Osteocyte (in vitro differentiated cells): ENCODE measurements at regions not wholly inside any gene's neighbourhood (a gene's known extent, or its start where the extent isn't known, plus 50 kb on each side); places are given as distances from the start of the nearest gene placed in this dataset.

Experiments used
- DNase-seq: peaks from one replicate; pipeline ENCODE4 v3.0.0; 2021; ENCODE audit warnings: mixed read lengths; ENCODE audit not compliant: unreplicated experiment; ENCODE audit errors: extremely low spot score
- H3K27ac Mint-ChIP-seq: one replicate; pipeline ENCODE4 v1.8.0; 2021; ENCODE audit warnings: mild to moderate bottlenecking, mixed read lengths; ENCODE audit not compliant: unreplicated experiment
- H3K27me3 Mint-ChIP-seq: one replicate; pipeline ENCODE4 v1.8.0; 2021; ENCODE audit warnings: mixed read lengths; ENCODE audit not compliant: unreplicated experiment
- H3K36me3 Mint-ChIP-seq: one replicate; pipeline ENCODE4 v1.8.0; 2021; ENCODE audit warnings: mixed read lengths; ENCODE audit not compliant: unreplicated experiment
- H3K4me1 Mint-ChIP-seq: one replicate; pipeline ENCODE4 v1.8.0; 2021; ENCODE audit warnings: mixed read lengths; ENCODE audit not compliant: unreplicated experiment
- H3K4me3 Mint-ChIP-seq: one replicate; pipeline ENCODE4 v1.8.0; 2021; ENCODE audit warnings: mild to moderate bottlenecking, moderate library complexity, mixed read lengths; ENCODE audit not compliant: unreplicated experiment
- H3K9me3 Mint-ChIP-seq: one replicate; pipeline ENCODE4 v1.8.0; 2021; ENCODE audit warnings: mixed read lengths; ENCODE audit not compliant: unreplicated experiment
- TF ChIP-seq, protein P1 (sequence below): fragments of 200-600 bp; sonication (generic); IDR thresholded peaks from 2 replicates; pipeline ENCODE4 v1.5.0; 2021; ENCODE audit warnings: antibody characterized with exemption, mild to moderate bottlenecking, moderate library complexity

DNA sequence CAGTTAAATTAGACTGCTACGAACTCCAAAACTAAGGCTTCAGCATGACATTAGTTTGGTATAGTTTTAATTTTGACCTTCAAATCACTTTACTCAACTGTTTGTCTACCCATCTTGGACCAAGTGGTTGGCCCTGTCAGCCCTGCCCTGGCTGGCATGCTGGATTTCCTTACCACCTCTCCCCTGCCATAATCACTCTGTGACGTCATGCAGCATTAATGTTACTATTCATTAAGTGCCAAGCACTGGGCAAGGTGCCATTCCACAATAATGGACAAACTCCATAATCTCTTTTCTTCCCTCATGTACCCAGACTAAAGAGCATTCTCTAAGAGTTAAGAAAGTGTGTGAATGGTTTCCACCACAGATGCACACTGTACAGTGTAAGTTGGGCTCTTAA, 277.0 kb upstream of the INTU start:
- DNase-seq, result no peak
- H3K27ac Mint-ChIP-seq, result no peak overlapping the region
- TF ChIP-seq, protein P1, sequence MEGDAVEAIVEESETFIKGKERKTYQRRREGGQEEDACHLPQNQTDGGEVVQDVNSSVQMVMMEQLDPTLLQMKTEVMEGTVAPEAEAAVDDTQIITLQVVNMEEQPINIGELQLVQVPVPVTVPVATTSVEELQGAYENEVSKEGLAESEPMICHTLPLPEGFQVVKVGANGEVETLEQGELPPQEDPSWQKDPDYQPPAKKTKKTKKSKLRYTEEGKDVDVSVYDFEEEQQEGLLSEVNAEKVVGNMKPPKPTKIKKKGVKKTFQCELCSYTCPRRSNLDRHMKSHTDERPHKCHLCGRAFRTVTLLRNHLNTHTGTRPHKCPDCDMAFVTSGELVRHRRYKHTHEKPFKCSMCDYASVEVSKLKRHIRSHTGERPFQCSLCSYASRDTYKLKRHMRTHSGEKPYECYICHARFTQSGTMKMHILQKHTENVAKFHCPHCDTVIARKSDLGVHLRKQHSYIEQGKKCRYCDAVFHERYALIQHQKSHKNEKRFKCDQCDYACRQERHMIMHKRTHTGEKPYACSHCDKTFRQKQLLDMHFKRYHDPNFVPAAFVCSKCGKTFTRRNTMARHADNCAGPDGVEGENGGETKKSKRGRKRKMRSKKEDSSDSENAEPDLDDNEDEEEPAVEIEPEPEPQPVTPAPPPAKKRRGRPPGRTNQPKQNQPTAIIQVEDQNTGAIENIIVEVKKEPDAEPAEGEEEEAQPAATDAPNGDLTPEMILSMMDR, result no peak
- peaks cover 3% of the 10 kb centered on the region for H3K36me3 Mint-ChIP-seq
- peaks cover 8% of the 10 kb centered on the region for H3K27me3 Mint-ChIP-seq
- peaks cover 7% of the 10 kb centered on the region for H3K4me1 Mint-ChIP-seq
- H3K9me3 Mint-ChIP-seq, result peaks cover 4% of the 10 kb centered on the region
- no peak overlapping the region for H3K4me3 Mint-ChIP-seq

DNA sequence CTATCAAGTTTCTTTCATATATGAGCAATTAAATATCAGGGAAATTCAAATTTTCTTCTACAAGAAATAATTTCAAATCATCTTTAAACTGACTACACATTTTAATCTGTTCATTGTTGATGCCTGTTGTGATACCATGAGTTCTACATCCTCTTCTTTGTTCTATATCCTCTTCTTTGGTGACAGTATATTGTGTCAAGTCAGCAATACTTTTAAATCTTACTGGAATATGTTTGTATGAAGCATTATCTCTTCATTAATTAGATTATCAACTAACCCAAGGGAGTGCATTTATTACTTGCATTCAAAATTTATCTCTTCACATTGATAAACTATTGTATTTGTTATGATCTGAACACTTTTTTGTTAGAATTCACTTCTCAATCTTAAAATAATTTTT, 275.0 kb upstream of the INTU start:
- H3K4me1 Mint-ChIP-seq, result peaks cover 7% of the 10 kb centered on the region
- no peak overlapping the region for H3K27ac Mint-ChIP-seq
- no peak for DNase-seq

DNA sequence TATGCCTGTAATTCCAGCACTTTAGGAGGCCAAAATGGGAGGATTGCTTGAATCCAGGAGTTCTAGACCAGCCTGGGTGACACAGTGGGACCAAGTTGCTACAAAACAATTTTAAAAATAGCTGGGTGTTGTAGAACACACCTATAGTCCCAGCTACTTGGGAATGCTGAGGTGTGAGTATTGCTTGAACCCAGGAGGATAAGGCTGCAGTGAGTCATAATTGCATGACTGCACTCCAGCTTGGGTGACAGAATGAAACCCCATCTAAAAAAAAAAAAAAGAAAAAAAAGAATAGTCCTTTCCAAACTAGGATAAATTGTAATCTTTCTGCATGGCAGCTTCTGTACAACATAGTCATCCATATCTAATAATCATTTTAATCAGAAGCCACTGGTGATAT, 270.1 kb upstream of the INTU start:
- DNase-seq, result no peak
- TF ChIP-seq, protein P1, result no peak
- Mint-ChIP-seq H3K4me1 (peaks cover 4% of the 10 kb centered on the region), H3K36me3 (peaks cover 3% of the 10 kb centered on the region), H3K27ac (no peak overlapping the region), H3K27me3 (peaks cover 2% of the 10 kb centered on the region), H3K4me3 (no peak overlapping the region), H3K9me3 (peaks cover 4% of the 10 kb centered on the region)

More for the DNA sequence above, 275.0 kb upstream of the INTU start:
- Mint-ChIP-seq H3K9me3 (peaks cover 4% of the 10 kb centered on the region), H3K4me3 (no peak overlapping the region), H3K27me3 (peaks cover 8% of the 10 kb centered on the region), H3K36me3 (peaks cover 3% of the 10 kb centered on the region)
- TF ChIP-seq, protein P1, result no peak

DNA sequence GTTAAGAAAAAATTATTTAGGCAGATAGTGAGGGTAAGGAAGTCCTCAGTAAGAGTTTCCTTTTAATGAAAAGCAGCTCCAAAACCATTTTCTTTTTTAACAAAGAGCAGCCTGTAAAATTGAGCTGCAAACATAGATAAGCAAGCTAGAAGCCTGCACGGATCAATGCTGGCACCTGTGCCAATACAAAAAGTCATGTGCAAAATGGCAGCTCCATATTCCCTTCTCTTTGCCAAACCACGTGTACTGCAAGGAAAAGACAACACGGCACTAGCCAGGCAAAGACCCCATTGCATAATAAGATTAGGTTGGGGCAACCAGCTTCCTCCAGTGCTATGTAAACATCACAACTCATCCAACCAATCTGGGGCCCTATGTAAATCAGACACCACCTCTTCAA, 268.4 kb upstream of the INTU start:
- Mint-ChIP-seq H3K27me3 (peaks cover 2% of the 10 kb centered on the region), H3K27ac (no peak overlapping the region), H3K4me3 (no peak overlapping the region), H3K4me1 (peaks cover 13% of the 10 kb centered on the region), H3K36me3 (no peaks in the 10 kb centered on the region), H3K9me3 (peaks cover 4% of the 10 kb centered on the region)
- TF ChIP-seq, protein P1, result no peak
- DNase-seq, result no peak

DNA sequence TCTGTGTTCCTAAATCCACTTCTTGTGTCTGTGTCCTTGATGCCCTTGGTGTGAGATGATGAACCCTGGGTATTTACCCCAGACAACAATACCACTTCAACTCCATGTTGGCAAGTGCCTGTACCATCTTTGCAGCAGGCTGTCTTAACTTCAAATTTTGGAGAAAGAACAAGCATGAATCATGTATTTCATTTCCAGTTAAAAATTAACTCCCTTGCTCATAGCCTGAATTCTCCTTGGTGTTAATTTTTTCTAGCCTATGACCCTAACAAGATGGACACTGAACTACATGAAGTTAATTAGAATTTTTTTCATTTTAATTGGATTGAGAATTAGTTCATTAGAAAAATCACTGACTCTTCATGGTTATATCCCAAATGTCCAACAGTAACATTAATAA, 267.8 kb upstream of the INTU start:
- H3K4me1 Mint-ChIP-seq, result peaks cover 13% of the 10 kb centered on the region
- peaks cover 3% of the 10 kb centered on the region for H3K9me3 Mint-ChIP-seq
- no peaks in the 10 kb centered on the region for H3K36me3 Mint-ChIP-seq
- H3K4me3 Mint-ChIP-seq, result no peak overlapping the region
- TF ChIP-seq, protein P1, result no peak
- H3K27ac Mint-ChIP-seq, result no peak overlapping the region
- DNase-seq, result no peak
- H3K27me3 Mint-ChIP-seq, result peaks cover 2% of the 10 kb centered on the region
